SU-DHL-6 (cell line): ENCODE measurements at regions not wholly inside any gene's neighbourhood (a gene's known extent, or its start where the extent isn't known, plus 50 kb on each side); places are given as distances from the start of the nearest gene placed in this dataset.

Experiments used
- EZH2phosphoT487 ChIP-seq: fragments of 200-600 bp; sonication (generic), shearing (Covaris generic); conservative IDR thresholded peaks from 2 replicates; pipeline ENCODE4 v1.6.1; 2018; ENCODE audit warnings: mild to moderate bottlenecking, antibody characterized with exemption, low read length, moderate library complexity, mixed read lengths
- TF ChIP-seq, protein P1 (sequence below): fragments of 200-600 bp; sonication (generic); IDR thresholded peaks from one replicate; pipeline ENCODE4 v1.5.1; 2017; ENCODE audit warnings: antibody characterized with exemption, mild to moderate bottlenecking, low read length, moderate library complexity; ENCODE audit not compliant: insufficient read depth, poor library complexity, severe bottlenecking

DNA sequence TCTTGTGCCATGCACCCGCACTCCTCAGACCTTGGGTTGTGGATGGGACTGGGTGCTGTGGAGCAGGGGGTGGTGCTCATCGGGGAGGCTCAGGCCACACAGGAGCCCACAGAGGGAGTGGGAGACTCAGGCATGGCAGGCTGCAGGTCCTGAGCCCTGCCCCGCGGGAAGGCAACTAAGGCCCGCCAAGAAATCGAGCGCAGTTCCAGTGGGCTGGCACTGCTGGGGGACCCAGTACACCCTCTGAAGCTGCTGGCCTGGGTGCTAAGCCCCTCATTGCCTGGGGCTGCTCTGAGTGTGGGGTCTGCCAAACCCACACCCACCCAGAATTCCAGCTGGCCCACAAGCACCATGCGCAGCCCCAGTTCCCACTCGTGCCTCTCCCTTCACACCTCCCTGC, 450.5 kb upstream of the FGF16 start:
- TF ChIP-seq, protein P1, sequence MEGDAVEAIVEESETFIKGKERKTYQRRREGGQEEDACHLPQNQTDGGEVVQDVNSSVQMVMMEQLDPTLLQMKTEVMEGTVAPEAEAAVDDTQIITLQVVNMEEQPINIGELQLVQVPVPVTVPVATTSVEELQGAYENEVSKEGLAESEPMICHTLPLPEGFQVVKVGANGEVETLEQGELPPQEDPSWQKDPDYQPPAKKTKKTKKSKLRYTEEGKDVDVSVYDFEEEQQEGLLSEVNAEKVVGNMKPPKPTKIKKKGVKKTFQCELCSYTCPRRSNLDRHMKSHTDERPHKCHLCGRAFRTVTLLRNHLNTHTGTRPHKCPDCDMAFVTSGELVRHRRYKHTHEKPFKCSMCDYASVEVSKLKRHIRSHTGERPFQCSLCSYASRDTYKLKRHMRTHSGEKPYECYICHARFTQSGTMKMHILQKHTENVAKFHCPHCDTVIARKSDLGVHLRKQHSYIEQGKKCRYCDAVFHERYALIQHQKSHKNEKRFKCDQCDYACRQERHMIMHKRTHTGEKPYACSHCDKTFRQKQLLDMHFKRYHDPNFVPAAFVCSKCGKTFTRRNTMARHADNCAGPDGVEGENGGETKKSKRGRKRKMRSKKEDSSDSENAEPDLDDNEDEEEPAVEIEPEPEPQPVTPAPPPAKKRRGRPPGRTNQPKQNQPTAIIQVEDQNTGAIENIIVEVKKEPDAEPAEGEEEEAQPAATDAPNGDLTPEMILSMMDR, result no peak
- TF ChIP-seq EZH2phosphoT487, result no peak
